Glutamatergic neuron (in vitro differentiated cells): ENCODE measurements at regions not wholly inside any gene's neighbourhood (a gene's known extent, or its start where the extent isn't known, plus 50 kb on each side); places are given as distances from the start of the nearest gene placed in this dataset.

Experiments used
- DNase-seq: peaks from one replicate; pipeline ENCODE4 v3.0.0; 2022
- H3K27ac Mint-ChIP-seq: one replicate; pipeline ENCODE4 v1.8.0; 2020; ENCODE audit warnings: mild to moderate bottlenecking, mixed read lengths, inconsistent platforms; ENCODE audit not compliant: unreplicated experiment
- H3K27me3 Mint-ChIP-seq: one replicate; pipeline ENCODE4 v1.8.0; 2020; ENCODE audit warnings: mild to moderate bottlenecking, moderate library complexity, mixed read lengths, inconsistent platforms; ENCODE audit not compliant: unreplicated experiment
- H3K36me3 Mint-ChIP-seq: one replicate; pipeline ENCODE4 v1.8.0; 2020; ENCODE audit warnings: mild to moderate bottlenecking, mixed read lengths, inconsistent platforms; ENCODE audit not compliant: unreplicated experiment
- H3K4me1 Mint-ChIP-seq: one replicate; pipeline ENCODE4 v1.8.0; 2020; ENCODE audit warnings: mild to moderate bottlenecking, low read depth, mixed read lengths, inconsistent platforms; ENCODE audit not compliant: unreplicated experiment
- H3K4me3 Mint-ChIP-seq: one replicate; pipeline ENCODE4 v1.8.0; 2020; ENCODE audit warnings: mild to moderate bottlenecking, mixed read lengths, inconsistent platforms; ENCODE audit not compliant: unreplicated experiment
- H3K9me3 Mint-ChIP-seq: one replicate; pipeline ENCODE4 v1.8.0; 2020; ENCODE audit warnings: mild to moderate bottlenecking, moderate library complexity, mixed read lengths, inconsistent platforms; ENCODE audit not compliant: unreplicated experiment
- TF ChIP-seq, protein P1 (sequence below): fragments of 200-600 bp; sonication (generic); IDR thresholded peaks from one replicate; pipeline ENCODE4 v1.5.0; 2021; ENCODE audit not compliant: partially characterized antibody, unreplicated experiment

DNA sequence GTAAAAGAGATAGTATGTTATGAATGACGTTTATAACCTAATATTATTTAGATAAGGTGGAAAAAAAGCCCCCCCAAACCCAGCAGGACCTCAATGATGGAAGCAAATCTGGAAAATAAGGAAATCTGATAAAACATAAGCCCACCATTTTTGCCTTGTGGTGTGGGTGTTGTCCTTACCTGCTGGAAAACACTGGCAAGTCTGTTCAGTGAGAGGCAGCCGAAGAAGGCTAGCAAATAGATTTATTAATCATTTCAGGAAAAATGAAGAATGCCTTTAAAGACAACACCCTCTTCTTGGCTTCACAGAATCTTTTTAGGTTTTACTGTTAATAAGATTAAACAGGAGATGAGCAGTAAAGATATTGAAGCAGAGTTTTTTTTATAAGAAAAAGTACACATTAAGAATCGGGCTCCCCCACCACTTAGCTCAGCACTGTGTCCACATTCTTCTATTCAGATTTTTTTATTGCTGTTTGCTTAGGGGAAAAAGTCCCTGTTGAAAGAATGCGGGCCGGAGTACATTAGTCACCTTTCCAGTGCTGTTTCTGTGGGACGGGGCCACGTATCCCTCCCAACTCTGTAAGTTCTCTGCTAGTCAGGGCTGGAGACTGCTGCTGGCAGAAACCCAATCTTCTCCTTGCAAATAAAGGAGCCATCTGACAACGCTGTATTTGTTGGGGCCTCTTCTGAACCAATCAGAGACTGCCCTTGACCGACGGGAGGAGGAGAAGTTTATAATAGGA is 104.1 kb downstream of the EVX1 start:
- Mint-ChIP-seq H3K4me1 (no peaks in the 10 kb centered on the region), H3K36me3 (no peaks in the 10 kb centered on the region), H3K27ac (no peak overlapping the region), H3K27me3 (peaks cover 3% of the 10 kb centered on the region), H3K4me3 (no peak overlapping the region), H3K9me3 (no peaks in the 10 kb centered on the region)
- no peak for DNase-seq
- TF ChIP-seq, protein P1, sequence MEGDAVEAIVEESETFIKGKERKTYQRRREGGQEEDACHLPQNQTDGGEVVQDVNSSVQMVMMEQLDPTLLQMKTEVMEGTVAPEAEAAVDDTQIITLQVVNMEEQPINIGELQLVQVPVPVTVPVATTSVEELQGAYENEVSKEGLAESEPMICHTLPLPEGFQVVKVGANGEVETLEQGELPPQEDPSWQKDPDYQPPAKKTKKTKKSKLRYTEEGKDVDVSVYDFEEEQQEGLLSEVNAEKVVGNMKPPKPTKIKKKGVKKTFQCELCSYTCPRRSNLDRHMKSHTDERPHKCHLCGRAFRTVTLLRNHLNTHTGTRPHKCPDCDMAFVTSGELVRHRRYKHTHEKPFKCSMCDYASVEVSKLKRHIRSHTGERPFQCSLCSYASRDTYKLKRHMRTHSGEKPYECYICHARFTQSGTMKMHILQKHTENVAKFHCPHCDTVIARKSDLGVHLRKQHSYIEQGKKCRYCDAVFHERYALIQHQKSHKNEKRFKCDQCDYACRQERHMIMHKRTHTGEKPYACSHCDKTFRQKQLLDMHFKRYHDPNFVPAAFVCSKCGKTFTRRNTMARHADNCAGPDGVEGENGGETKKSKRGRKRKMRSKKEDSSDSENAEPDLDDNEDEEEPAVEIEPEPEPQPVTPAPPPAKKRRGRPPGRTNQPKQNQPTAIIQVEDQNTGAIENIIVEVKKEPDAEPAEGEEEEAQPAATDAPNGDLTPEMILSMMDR, result no peak

DNA sequence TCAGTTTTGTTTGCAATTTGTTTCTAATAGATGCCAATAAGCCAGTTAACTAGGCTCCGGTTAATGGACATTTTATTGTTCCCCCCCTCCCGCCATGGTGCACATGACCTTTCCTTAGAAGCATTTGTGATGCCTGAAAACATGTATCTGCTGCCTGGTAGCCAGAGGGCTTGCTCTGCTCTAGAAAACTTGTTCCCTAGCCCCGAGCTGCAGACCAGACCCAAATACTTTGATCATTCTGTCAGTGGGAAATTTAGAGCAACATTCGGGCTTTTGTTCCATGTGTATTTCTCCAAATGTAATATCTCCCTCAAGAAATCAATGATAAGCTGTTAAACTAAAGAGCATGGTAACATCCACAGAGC is 104.7 kb downstream of the EVX1 start:
- no peak overlapping the region for H3K4me3 Mint-ChIP-seq
- DNase-seq, result no peak
- H3K4me1 Mint-ChIP-seq, result no peaks in the 10 kb centered on the region
- no peak overlapping the region for H3K27ac Mint-ChIP-seq
- TF ChIP-seq, protein P1, result no peak
- H3K9me3 Mint-ChIP-seq, result no peaks in the 10 kb centered on the region
- no peaks in the 10 kb centered on the region for H3K36me3 Mint-ChIP-seq
- H3K27me3 Mint-ChIP-seq, result no peaks in the 10 kb centered on the region

DNA sequence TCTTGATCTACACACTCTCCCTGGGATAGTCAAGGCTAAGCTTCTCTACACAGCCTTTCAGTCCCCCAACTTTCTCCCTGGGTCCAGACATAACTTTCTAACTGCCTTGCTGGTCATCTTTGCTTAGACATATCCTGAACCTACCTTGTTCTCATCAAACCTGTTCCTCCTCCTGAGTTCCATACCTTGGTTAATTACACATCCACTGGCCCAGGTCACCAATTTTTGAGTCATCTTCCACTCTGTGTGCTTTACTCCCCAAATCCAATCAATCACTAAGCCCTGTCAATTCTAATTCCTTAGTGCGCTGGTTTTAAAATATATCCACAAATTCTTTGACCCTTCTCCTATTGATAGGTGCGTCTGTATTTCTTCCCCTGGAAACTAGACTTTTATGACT is 107.0 kb downstream of the EVX1 start:
- H3K27ac Mint-ChIP-seq, result no peak overlapping the region
- H3K27me3 Mint-ChIP-seq, result no peaks in the 10 kb centered on the region
- TF ChIP-seq, protein P1, result no peak
- no peaks in the 10 kb centered on the region for H3K9me3 Mint-ChIP-seq
- no peak for DNase-seq
- H3K36me3 Mint-ChIP-seq, result no peaks in the 10 kb centered on the region
- H3K4me1 Mint-ChIP-seq, result no peaks in the 10 kb centered on the region
- H3K4me3 Mint-ChIP-seq, result no peak overlapping the region

- TF ChIP-seq, protein P1, result no peak
- no peaks in the 10 kb centered on the region for H3K9me3 Mint-ChIP-seq
- H3K27ac Mint-ChIP-seq, result no peak overlapping the region
- H3K27me3 Mint-ChIP-seq, result no peaks in the 10 kb centered on the region
- H3K36me3 Mint-ChIP-seq, result no peaks in the 10 kb centered on the region
- no peak overlapping the region for H3K4me3 Mint-ChIP-seq
- DNase-seq, result no peak
- H3K4me1 Mint-ChIP-seq, result no peaks in the 10 kb centered on the region
Measured at GRCh38 chr7:27351137-27351536, 108.5 kb downstream of the EVX1 start.

DNA sequence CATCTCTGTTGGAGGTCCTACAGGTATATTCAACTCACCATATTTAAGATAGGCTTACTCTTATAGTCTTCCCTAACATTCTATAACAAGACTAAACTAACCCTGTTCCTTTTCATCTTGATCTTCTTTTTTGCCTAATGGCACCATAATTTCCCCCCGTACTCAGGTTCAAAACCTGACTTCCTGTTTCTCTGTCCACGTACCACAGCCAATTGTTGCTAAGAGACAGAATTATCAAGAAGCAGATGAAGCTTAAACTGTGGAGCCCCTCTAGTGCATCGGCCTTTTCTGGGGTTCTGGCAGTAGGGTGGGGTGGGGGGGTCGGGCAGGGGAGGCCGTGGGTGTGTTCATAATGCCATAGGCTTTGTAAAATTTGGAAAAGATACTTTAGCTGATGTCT is 109.2 kb downstream of the EVX1 start:
- Mint-ChIP-seq H3K27me3 (no peaks in the 10 kb centered on the region), H3K4me1 (no peaks in the 10 kb centered on the region), H3K27ac (no peak overlapping the region), H3K9me3 (no peaks in the 10 kb centered on the region), H3K36me3 (no peaks in the 10 kb centered on the region), H3K4me3 (no peak overlapping the region)
- no peak for DNase-seq
- TF ChIP-seq, protein P1, result no peak
